Activated CD8-positive, alpha-beta memory T cell treated with anti-CD3 and anti-CD28 coated beads, Interleukin-2, amount 10 ng/mL, durations not matched to agents 7 days and 5 days (primary cell): ENCODE measurements at regions not wholly inside any gene's neighbourhood (a gene's known extent, or its start where the extent isn't known, plus 50 kb on each side); places are given as distances from the start of the nearest gene placed in this dataset.

Experiments used
- ATAC-seq: fragments of 150-1000 bp; cut with Tn5 transposase; one replicate; pipeline ENCODE4 v1.10.0; 2021; ENCODE audit warnings: moderate library complexity
- CTCF ChIA-PET: fragments of 350-600 bp; sonication (Branson Sonifier 250); formaldehyde crosslinking; loops from one replicate; lab custom pipeline; 2021; ENCODE audit warnings: antibody characterized with exemption; lab: Charles Lee
- DNase-seq: peaks from one replicate; pipeline ENCODE4 v3.0.0-alpha.2; 2020
- H3K27ac Mint-ChIP-seq: one replicate; pipeline ENCODE4 v1.8.0; 2021; ENCODE audit warnings: mild to moderate bottlenecking, mixed read lengths
- H3K27me3 Mint-ChIP-seq: one replicate; pipeline ENCODE4 v1.8.0; 2021; ENCODE audit warnings: mixed read lengths
- H3K36me3 Mint-ChIP-seq: one replicate; pipeline ENCODE4 v1.8.0; 2021; ENCODE audit warnings: mild to moderate bottlenecking, mixed read lengths
- H3K4me1 Mint-ChIP-seq: one replicate; pipeline ENCODE4 v1.8.0; 2021; ENCODE audit warnings: mixed read lengths
- H3K4me3 Mint-ChIP-seq: one replicate; pipeline ENCODE4 v1.8.0; 2021; ENCODE audit warnings: mild to moderate bottlenecking, moderate library complexity, mixed read lengths
- H3K9me3 Mint-ChIP-seq: one replicate; pipeline ENCODE4 v1.8.0; 2022; ENCODE audit warnings: low read depth, mixed read lengths

GRCh38 chr22:34122042-34122441 is 201.8 kb upstream of the LARGE1 start:
- no peaks in the 10 kb centered on the region for H3K27me3 Mint-ChIP-seq
- DNase-seq (no peak), ATAC-seq (no peak)
- H3K9me3 Mint-ChIP-seq = peaks cover 4% of the 10 kb centered on the region
- no peaks in the 10 kb centered on the region for H3K36me3 Mint-ChIP-seq
- no peak overlapping the region for H3K4me3 Mint-ChIP-seq
- CTCF ChIA-PET = no interaction called here
- no peak overlapping the region for H3K27ac Mint-ChIP-seq
- no peaks in the 10 kb centered on the region for H3K4me1 Mint-ChIP-seq

GRCh38 chr22:34129691-34130486 is 209.6 kb upstream of the LARGE1 start:
- Mint-ChIP-seq H3K4me1 (no peaks in the 10 kb centered on the region), H3K27ac (no peak overlapping the region), H3K9me3 (peaks cover 6% of the 10 kb centered on the region), H3K36me3 (no peaks in the 10 kb centered on the region), H3K4me3 (no peak overlapping the region), H3K27me3 (no peaks in the 10 kb centered on the region)
- ATAC-seq = no peak
- CTCF ChIA-PET = no interaction called here
- DNase-seq = no peak

- H3K4me3 Mint-ChIP-seq = no peak overlapping the region
- H3K36me3 Mint-ChIP-seq = no peaks in the 10 kb centered on the region
- H3K27ac Mint-ChIP-seq = no peak overlapping the region
- no peaks in the 10 kb centered on the region for H3K4me1 Mint-ChIP-seq
- ATAC-seq (no peak), DNase-seq (no peak)
- H3K27me3 Mint-ChIP-seq = no peaks in the 10 kb centered on the region
- CTCF ChIA-PET = no interaction called here
- H3K9me3 Mint-ChIP-seq = peaks cover 7% of the 10 kb centered on the region
These were observed 215.5 kb upstream of the LARGE1 start for GRCh38 chr22:34135749-34136148.

GRCh38 chr22:34150023-34150422 is 229.7 kb upstream of the LARGE1 start:
- ATAC-seq = no peak
- Mint-ChIP-seq H3K36me3 (no peaks in the 10 kb centered on the region), H3K27ac (no peak overlapping the region), H3K4me1 (no peaks in the 10 kb centered on the region), H3K9me3 (peaks cover 22% of the 10 kb centered on the region), H3K27me3 (no peaks in the 10 kb centered on the region), H3K4me3 (no peak overlapping the region)
- DNase-seq = no peak
- CTCF ChIA-PET = no interaction called here

GRCh38 chr22:34159491-34159890 is 239.2 kb upstream of the LARGE1 start:
- no peak for ATAC-seq
- no peak for DNase-seq
- CTCF ChIA-PET = no interaction called here
- Mint-ChIP-seq H3K27me3 (no peaks in the 10 kb centered on the region), H3K4me1 (no peaks in the 10 kb centered on the region), H3K4me3 (no peak overlapping the region), H3K27ac (no peak overlapping the region), H3K9me3 (peaks cover 13% of the 10 kb centered on the region), H3K36me3 (no peaks in the 10 kb centered on the region)

- no peak overlapping the region for H3K27ac Mint-ChIP-seq
- peaks cover 16% of the 10 kb centered on the region for H3K9me3 Mint-ChIP-seq
- CTCF ChIA-PET = no interaction called here
- H3K4me3 Mint-ChIP-seq = no peak overlapping the region
- H3K4me1 Mint-ChIP-seq = no peaks in the 10 kb centered on the region
- no peak for DNase-seq
- H3K36me3 Mint-ChIP-seq = no peaks in the 10 kb centered on the region
- no peaks in the 10 kb centered on the region for H3K27me3 Mint-ChIP-seq
- ATAC-seq = no peak
These were observed 240.0 kb upstream of the LARGE1 start for GRCh38 chr22:34160141-34160783.

GRCh38 chr22:34161431-34162123 is 241.3 kb upstream of the LARGE1 start:
- H3K4me3 Mint-ChIP-seq = no peak overlapping the region
- no peak for ATAC-seq
- H3K27me3 Mint-ChIP-seq = no peaks in the 10 kb centered on the region
- peaks cover 13% of the 10 kb centered on the region for H3K9me3 Mint-ChIP-seq
- no peak for DNase-seq
- no peaks in the 10 kb centered on the region for H3K36me3 Mint-ChIP-seq
- no peak overlapping the region for H3K27ac Mint-ChIP-seq
- CTCF ChIA-PET = no interaction called here
- H3K4me1 Mint-ChIP-seq = no peaks in the 10 kb centered on the region

GRCh38 chr22:34198976-34199375 is 278.7 kb upstream of the LARGE1 start:
- no peak overlapping the region for H3K27ac Mint-ChIP-seq
- ATAC-seq (no peak), DNase-seq (no peak)
- no peaks in the 10 kb centered on the region for H3K4me1 Mint-ChIP-seq
- CTCF ChIA-PET = no interaction called here
- no peaks in the 10 kb centered on the region for H3K36me3 Mint-ChIP-seq
- H3K27me3 Mint-ChIP-seq = no peaks in the 10 kb centered on the region
- peaks cover 12% of the 10 kb centered on the region for H3K9me3 Mint-ChIP-seq
- H3K4me3 Mint-ChIP-seq = no peak overlapping the region

GRCh38 chr22:34210301-34210700 is 290.0 kb upstream of the LARGE1 start:
- CTCF ChIA-PET = no interaction called here
- H3K27ac Mint-ChIP-seq = no peak overlapping the region
- DNase-seq = no peak
- no peak overlapping the region for H3K4me3 Mint-ChIP-seq
- no peaks in the 10 kb centered on the region for H3K36me3 Mint-ChIP-seq
- no peaks in the 10 kb centered on the region for H3K4me1 Mint-ChIP-seq
- peaks cover 9% of the 10 kb centered on the region for H3K9me3 Mint-ChIP-seq
- no peaks in the 10 kb centered on the region for H3K27me3 Mint-ChIP-seq
- no peak for ATAC-seq

- H3K27me3 Mint-ChIP-seq = no peaks in the 10 kb centered on the region
- H3K9me3 Mint-ChIP-seq = peaks cover 14% of the 10 kb centered on the region
- CTCF ChIA-PET = no interaction called here
- H3K27ac Mint-ChIP-seq = no peak overlapping the region
- no peak for DNase-seq
- no peaks in the 10 kb centered on the region for H3K36me3 Mint-ChIP-seq
- no peaks in the 10 kb centered on the region for H3K4me1 Mint-ChIP-seq
- no peak overlapping the region for H3K4me3 Mint-ChIP-seq
- no peak for ATAC-seq
These were observed 294.1 kb upstream of the LARGE1 start for GRCh38 chr22:34214372-34214771.

GRCh38 chr22:34225278-34225677 is 305.0 kb upstream of the LARGE1 start:
- Mint-ChIP-seq H3K27me3 (no peaks in the 10 kb centered on the region), H3K36me3 (no peaks in the 10 kb centered on the region), H3K4me3 (no peak overlapping the region), H3K9me3 (peaks cover 5% of the 10 kb centered on the region), H3K4me1 (no peaks in the 10 kb centered on the region), H3K27ac (no peak overlapping the region)
- ATAC-seq = no peak
- DNase-seq = no peak
- CTCF ChIA-PET = no interaction called here

GRCh38 chr22:34236527-34236926 is 316.3 kb upstream of the LARGE1 start:
- DNase-seq (no peak), ATAC-seq (no peak)
- Mint-ChIP-seq H3K4me1 (no peaks in the 10 kb centered on the region), H3K27ac (no peak overlapping the region), H3K4me3 (no peak overlapping the region), H3K9me3 (peaks cover 11% of the 10 kb centered on the region), H3K27me3 (no peaks in the 10 kb centered on the region), H3K36me3 (no peaks in the 10 kb centered on the region)
- CTCF ChIA-PET = no interaction called here

GRCh38 chr22:34239421-34239820 is 319.1 kb upstream of the LARGE1 start:
- Mint-ChIP-seq H3K36me3 (no peaks in the 10 kb centered on the region), H3K9me3 (peaks cover 8% of the 10 kb centered on the region), H3K4me3 (no peak overlapping the region), H3K4me1 (no peaks in the 10 kb centered on the region), H3K27me3 (no peaks in the 10 kb centered on the region), H3K27ac (no peak overlapping the region)
- DNase-seq (no peak), ATAC-seq (no peak)
- CTCF ChIA-PET = no interaction called here

- peaks cover 10% of the 10 kb centered on the region for H3K9me3 Mint-ChIP-seq
- no peak for DNase-seq
- no peak for ATAC-seq
- no peaks in the 10 kb centered on the region for H3K27me3 Mint-ChIP-seq
- no peak overlapping the region for H3K4me3 Mint-ChIP-seq
- no peaks in the 10 kb centered on the region for H3K4me1 Mint-ChIP-seq
- no peaks in the 10 kb centered on the region for H3K36me3 Mint-ChIP-seq
- H3K27ac Mint-ChIP-seq = no peak overlapping the region
- CTCF ChIA-PET = no interaction called here
These were observed 322.7 kb upstream of the LARGE1 start for GRCh38 chr22:34243023-34243422.
